GM23338 (cell line): ENCODE measurements at regions not wholly inside any gene's neighbourhood (a gene's known extent, or its start where the extent isn't known, plus 50 kb on each side); places are given as distances from the start of the nearest gene placed in this dataset.

ENCODE experiments used
- ATAC-seq: fragments of 200-7000 bp; cut with Tn5 transposase; 3 replicates; pipeline ENCODE4 v1.9.1; 2020
- DNase-seq: peaks from one replicate; pipeline ENCODE4 v3.0.0-alpha.2; 2015; ENCODE audit warnings: low spot score
- H2AFZ ChIP-seq: fragments of 200-600 bp; sonication (generic); 2 replicates; pipeline ENCODE4 v1.8.0; 2016; ENCODE audit warnings: antibody characterized with exemption, mild to moderate bottlenecking, moderate library complexity
- H3F3A ChIP-seq: fragments of 200-600 bp; sonication (generic); replicated peaks from 2 replicates; pipeline ENCODE4 v1.8.0; 2017; ENCODE audit warnings: antibody characterized with exemption, mixed run types, low read depth
- H3K27ac ChIP-seq: fragments of 200-600 bp; sonication (generic); 2 replicates; pipeline ENCODE4 v1.6.1; 2016; ENCODE audit warnings: low read depth
- H3K27me3 ChIP-seq: fragments of 200-600 bp; sonication (generic); 2 replicates; pipeline ENCODE4 v1.8.0; 2016; ENCODE audit warnings: mild to moderate bottlenecking, mixed run types, moderate library complexity; ENCODE audit not compliant: insufficient read depth
- H3K36me3 ChIP-seq: fragments of 200-600 bp; sonication (generic); 2 replicates; pipeline ENCODE4 v1.8.0; 2016; ENCODE audit warnings: mild to moderate bottlenecking; ENCODE audit not compliant: insufficient read depth
- H3K4me1 ChIP-seq: fragments of 200-600 bp; sonication (generic); 2 replicates; pipeline ENCODE4 v1.8.0; 2016; ENCODE audit warnings: mild to moderate bottlenecking, moderate library complexity; ENCODE audit not compliant: insufficient read depth
- H3K4me2 ChIP-seq: fragments of 200-600 bp; sonication (generic); 2 replicates; pipeline ENCODE4 v1.7.1; 2017; ENCODE audit warnings: mixed run types
- H3K4me3 ChIP-seq: fragments of 200-600 bp; sonication (generic); 2 replicates; pipeline ENCODE4 v1.6.1; 2016; ENCODE audit warnings: mixed run types
- H3K79me2 ChIP-seq: fragments of 200-600 bp; sonication (generic); replicated peaks from 2 replicates; pipeline ENCODE4 v1.8.0; 2017; ENCODE audit warnings: mild to moderate bottlenecking; ENCODE audit not compliant: insufficient read depth
- H3K9me2 ChIP-seq: fragments of 200-600 bp; sonication (generic); 2 replicates; pipeline ENCODE4 v1.8.0; 2017; ENCODE audit not compliant: insufficient read depth
- H4K20me1 ChIP-seq: fragments of 200-600 bp; sonication (generic); replicated peaks from 2 replicates; pipeline ENCODE4 v1.8.0; 2017; ENCODE audit warnings: mild to moderate bottlenecking; ENCODE audit not compliant: insufficient read depth
- H3K27ac Mint-ChIP-seq: 2 replicates; pipeline ENCODE4 v1.8.0; 2020; ENCODE audit warnings: inconsistent platforms, mild to moderate bottlenecking, moderate library complexity, mixed read lengths
- H3K27me3 Mint-ChIP-seq: 3 replicates; pipeline ENCODE4 v1.8.0; 2022; ENCODE audit warnings: low read depth, mild to moderate bottlenecking, moderate library complexity, mixed read lengths, inconsistent platforms; ENCODE audit not compliant: insufficient read depth, poor library complexity
- H3K36me3 Mint-ChIP-seq: 3 replicates; pipeline ENCODE4 v1.8.0; 2021; ENCODE audit warnings: low read depth, mild to moderate bottlenecking, inconsistent platforms, moderate library complexity, mixed read lengths
- H3K4me1 Mint-ChIP-seq: 3 replicates; pipeline ENCODE4 v1.8.0; 2020; ENCODE audit warnings: mild to moderate bottlenecking, inconsistent platforms, mixed read lengths
- H3K4me3 Mint-ChIP-seq: 3 replicates; pipeline ENCODE4 v1.8.0; 2021; ENCODE audit warnings: moderate library complexity, mild to moderate bottlenecking, inconsistent platforms, mixed read lengths
- H3K9me3 Mint-ChIP-seq: 3 replicates; pipeline ENCODE4 v1.8.0; 2020; ENCODE audit warnings: moderate library complexity, mild to moderate bottlenecking, inconsistent platforms, mixed read lengths
- CREB1 ChIP-seq: fragments of 250-450 bp; sonication (Bioruptor Pico); IDR thresholded peaks from 2 replicates; pipeline ENCODE4 v1.5.0; 2020; ENCODE audit warnings: low read depth, mild to moderate bottlenecking, moderate library complexity
- CTCF ChIP-seq, 2 experiments: fragments of 200-600 bp in 1 of 2; sonication (generic) in 1 of 2; conservative IDR thresholded peaks; 2 replicates each; pipeline versions ENCODE4 v1.5.1 to v1.6.1; 2016 to 2017; ENCODE audit warnings: antibody characterized with exemption in 2 of 2, low read depth in 2 of 2, mild to moderate bottlenecking in 2 of 2, moderate library complexity in 1 of 2
- EZH2 ChIP-seq: fragments of 200-600 bp; sonication (generic); IDR thresholded peaks from one replicate; pipeline ENCODE4 v1.8.0; 2017; ENCODE audit warnings: antibody characterized with exemption, mild to moderate bottlenecking, low read depth; ENCODE audit not compliant: unreplicated experiment
- EZH2phosphoT487 ChIP-seq: fragments of 200-600 bp; sonication (generic); IDR thresholded peaks from one replicate; pipeline ENCODE4 v1.8.1; 2018; ENCODE audit warnings: antibody characterized with exemption; ENCODE audit not compliant: unreplicated experiment
- JUNB ChIP-seq: IDR thresholded peaks from one replicate; pipeline ENCODE4 v1.6.1; 2016; ENCODE audit warnings: antibody characterized with exemption; ENCODE audit not compliant: unreplicated experiment
- NANOG ChIP-seq: IDR thresholded peaks from 2 replicates; pipeline ENCODE4 v1.6.1; 2016; ENCODE audit warnings: antibody characterized with exemption, borderline replicate concordance
- POLR2AphosphoS5 ChIP-seq: IDR thresholded peaks from 2 replicates; pipeline ENCODE4 v1.6.1; 2016; ENCODE audit warnings: antibody characterized with exemption, low read depth
- REST ChIP-seq: IDR thresholded peaks from one replicate; pipeline ENCODE4 v1.6.1; 2018; ENCODE audit warnings: antibody characterized with exemption; ENCODE audit not compliant: unreplicated experiment
- STAT1 ChIP-seq: IDR thresholded peaks from one replicate; pipeline ENCODE4 v1.6.1; 2016; ENCODE audit warnings: antibody characterized with exemption; ENCODE audit not compliant: unreplicated experiment
- ZNF114 ChIP-seq: fragments of 250-450 bp; sonication (Bioruptor Pico); IDR thresholded peaks from 2 replicates; pipeline ENCODE4 v1.5.0; 2020; ENCODE audit warnings: mild to moderate bottlenecking, moderate library complexity
- ZNF331 ChIP-seq: fragments of 250-450 bp; sonication (Bioruptor Pico); IDR thresholded peaks from 2 replicates; pipeline ENCODE4 v1.5.0; 2020; ENCODE audit warnings: low read depth, mild to moderate bottlenecking, moderate library complexity

GRCh38 chr2:123136419-123136818 lies 888.7 kb upstream of the CNTNAP5 start (continued):
- TF ChIP-seq CTCF (conservative IDR thresholded peaks at IDR 0.05; ENCODE audit: low read depth in 2 of 2) (no peak), REST (no peak), JUNB (no peak), POLR2AphosphoS5 (no peak), EZH2 (no peak)

- Histone ChIP-seq H3K9me2 (no peaks in the 10 kb centered on the region), H3K36me3 (no peaks in the 10 kb centered on the region), H3F3A (no peaks in the 10 kb centered on the region), H3K79me2 (no peaks in the 10 kb centered on the region), H4K20me1 (no peaks in the 10 kb centered on the region), H3K27me3 (no peaks in the 10 kb centered on the region), H3K4me2 (no peak overlapping the region), H3K27ac (no peak overlapping the region), H3K4me3 (no peak overlapping the region), H2AFZ (no peak overlapping the region), H3K4me1 (no peaks in the 10 kb centered on the region)
- Mint-ChIP-seq H3K27me3 (no peaks in the 10 kb centered on the region), H3K27ac (no peak overlapping the region), H3K4me3 (no peak overlapping the region), H3K36me3 (peaks cover 3% of the 10 kb centered on the region; the same call in 2 of the 3 replicates), H3K9me3 (peaks cover 3% of the 10 kb centered on the region), H3K4me1 (no peaks in the 10 kb centered on the region)
- ATAC-seq (no peak), DNase-seq (no peak)
- TF ChIP-seq ZNF331 (CRISPR knock-in tag) (no peak), NANOG (no peak), POLR2AphosphoS5 (no peak), STAT1 (no peak), CREB1 (CRISPR knock-in tag) (no peak), EZH2phosphoT487 (no peak), REST (no peak), JUNB (no peak), CTCF (conservative IDR thresholded peaks at IDR 0.05; ENCODE audit: low read depth in 2 of 2) (no peak), ZNF114 (no peak), EZH2 (no peak)
Observed at GRCh38 chr2:123144082-123144481, 881.0 kb upstream of the CNTNAP5 start.
